ENCODE measurements at regions not wholly inside any gene's neighbourhood (a gene's known extent, or its start where the extent isn't known, plus 50 kb on each side); places are given as distances from the start of the nearest gene placed in this dataset.

DNA sequence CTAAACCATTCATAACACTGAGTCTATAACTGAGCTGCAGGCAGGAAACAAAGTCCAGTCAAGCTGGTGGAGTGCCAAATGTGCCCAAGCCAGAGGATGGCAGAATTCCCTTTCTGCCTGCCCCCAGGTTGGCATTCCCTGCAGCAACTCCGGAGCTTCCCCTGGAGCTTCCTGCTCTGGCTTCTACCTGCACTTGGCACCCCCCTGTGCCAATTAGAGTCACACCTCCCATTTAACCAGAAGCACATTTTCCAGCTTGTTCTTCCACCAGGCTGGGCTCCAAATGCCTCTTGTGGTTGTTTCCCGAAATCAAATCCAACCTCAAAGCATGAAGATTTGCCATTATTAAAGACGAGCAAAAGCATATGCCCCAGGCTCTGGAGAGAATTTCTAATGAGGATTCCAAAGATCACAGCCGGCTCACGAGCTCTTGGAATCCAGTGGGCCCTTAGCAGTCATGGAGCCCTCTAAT lies 294.5 kb downstream of the RRAGC start:
- ChIA-PET POLR2A (no interaction called here), CTCF (no interaction called here)
- no peak overlapping the region for H3K4me3 ChIP-seq (ENCODE audit: low read depth, low read length)
- DNase-seq (ENCODE audit: low read depth, low spot score): no peak
- TF ChIP-seq, protein P1, sequence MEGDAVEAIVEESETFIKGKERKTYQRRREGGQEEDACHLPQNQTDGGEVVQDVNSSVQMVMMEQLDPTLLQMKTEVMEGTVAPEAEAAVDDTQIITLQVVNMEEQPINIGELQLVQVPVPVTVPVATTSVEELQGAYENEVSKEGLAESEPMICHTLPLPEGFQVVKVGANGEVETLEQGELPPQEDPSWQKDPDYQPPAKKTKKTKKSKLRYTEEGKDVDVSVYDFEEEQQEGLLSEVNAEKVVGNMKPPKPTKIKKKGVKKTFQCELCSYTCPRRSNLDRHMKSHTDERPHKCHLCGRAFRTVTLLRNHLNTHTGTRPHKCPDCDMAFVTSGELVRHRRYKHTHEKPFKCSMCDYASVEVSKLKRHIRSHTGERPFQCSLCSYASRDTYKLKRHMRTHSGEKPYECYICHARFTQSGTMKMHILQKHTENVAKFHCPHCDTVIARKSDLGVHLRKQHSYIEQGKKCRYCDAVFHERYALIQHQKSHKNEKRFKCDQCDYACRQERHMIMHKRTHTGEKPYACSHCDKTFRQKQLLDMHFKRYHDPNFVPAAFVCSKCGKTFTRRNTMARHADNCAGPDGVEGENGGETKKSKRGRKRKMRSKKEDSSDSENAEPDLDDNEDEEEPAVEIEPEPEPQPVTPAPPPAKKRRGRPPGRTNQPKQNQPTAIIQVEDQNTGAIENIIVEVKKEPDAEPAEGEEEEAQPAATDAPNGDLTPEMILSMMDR (IDR thresholded peaks at IDR 0.05; ENCODE audit: insufficient read depth, low read length, missing control alignments): no peak

DNA sequence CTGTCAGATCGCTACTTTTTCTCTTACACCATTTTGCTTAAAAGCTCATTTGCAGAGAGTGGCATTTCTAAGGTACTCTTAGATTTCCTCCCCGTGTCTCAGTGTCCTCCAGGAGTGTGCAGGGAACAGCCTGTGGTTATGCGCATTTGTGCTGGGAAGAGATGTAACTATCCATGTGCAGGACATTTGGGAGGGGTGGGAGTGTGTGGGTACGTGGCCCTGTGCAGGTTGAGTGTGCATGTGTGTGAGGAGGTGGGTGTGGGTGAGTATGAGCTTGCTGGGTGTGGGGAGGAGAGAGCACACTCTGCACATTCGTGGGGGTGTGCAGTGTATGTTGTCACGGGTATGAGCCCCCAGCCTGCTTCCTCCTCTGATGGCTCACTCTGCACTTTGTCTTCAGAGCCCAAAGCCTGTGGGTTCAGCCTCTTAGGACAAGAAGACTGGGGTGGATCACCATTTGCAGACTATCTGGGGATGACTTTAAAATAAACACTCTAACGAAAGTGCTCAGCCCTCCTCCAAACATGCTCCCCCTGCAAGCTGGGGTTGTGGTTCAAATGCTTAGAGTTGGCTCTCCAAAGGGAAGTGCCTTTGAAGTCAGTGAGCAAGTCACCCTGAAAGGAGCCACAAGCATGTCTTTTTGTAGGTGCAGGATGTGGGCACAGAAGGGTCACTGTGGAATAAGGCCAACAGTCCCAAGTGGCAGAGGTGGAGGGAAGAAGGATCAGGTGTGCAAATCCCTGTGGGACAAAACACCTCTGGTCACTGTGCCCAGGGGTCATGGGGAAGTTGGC lies 295.4 kb downstream of the RRAGC start:
- DNase-seq (ENCODE audit: low read depth, low spot score): no peak
- no peak overlapping the region for H3K4me3 ChIP-seq (ENCODE audit: low read depth, low read length)
- CTCF ChIA-PET: no interaction called here
- TF ChIP-seq, protein P1 (IDR thresholded peaks at IDR 0.05; ENCODE audit: insufficient read depth, low read length, missing control alignments): no peak
- POLR2A ChIA-PET: no interaction called here

DNA sequence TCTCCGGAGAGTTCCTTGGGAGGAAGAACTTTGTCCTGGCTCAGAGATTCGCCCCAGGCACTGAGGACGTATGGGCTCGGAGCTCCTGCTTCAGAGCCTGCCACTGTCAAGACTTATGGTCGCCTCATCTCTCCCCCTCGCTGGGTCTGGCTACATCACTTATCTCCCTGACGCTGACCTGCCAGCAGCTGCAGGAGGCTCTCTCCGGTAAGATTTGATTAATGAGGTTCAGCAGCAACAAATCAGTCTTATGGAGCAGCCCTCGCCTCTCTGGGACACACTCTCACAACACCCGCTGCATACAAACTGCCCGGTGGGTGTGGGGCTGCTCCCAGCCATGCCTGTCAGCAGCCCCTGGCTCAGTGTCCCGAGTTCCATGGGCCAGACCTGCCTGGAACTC lies 297.8 kb downstream of the RRAGC start:
- ChIA-PET CTCF (no interaction called here), POLR2A (interaction anchor here (0.8 kb wide), 1 partner anchor 753 kb away, joined by 3 read pairs; no protein-coding TSS in a partner anchor)
- DNase-seq (ENCODE audit: low read depth, low spot score): no peak
- H3K4me3 ChIP-seq (ENCODE audit: low read depth, low read length): no peak overlapping the region
- TF ChIP-seq, protein P1 (IDR thresholded peaks at IDR 0.05; ENCODE audit: insufficient read depth, low read length, missing control alignments): no peak

DNA sequence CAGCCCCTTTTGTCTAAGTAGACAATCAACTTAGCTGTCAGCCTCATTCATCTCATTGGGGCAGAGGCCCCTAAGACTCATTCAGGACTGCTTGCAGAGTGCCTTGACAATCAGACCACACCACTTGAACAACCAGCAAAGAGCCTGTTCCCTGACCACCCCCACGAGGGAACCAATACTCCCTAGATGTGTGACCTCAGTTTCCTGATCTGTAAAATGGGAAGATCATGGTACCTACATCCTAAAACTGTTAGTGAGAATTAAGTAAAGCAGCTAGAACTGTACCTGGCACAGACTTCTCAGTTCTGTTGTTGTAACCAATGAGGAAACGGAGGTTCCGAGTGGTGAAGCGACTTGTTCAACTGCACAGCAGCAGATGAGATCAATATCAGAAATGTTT lies 298.5 kb downstream of the RRAGC start:
- ChIA-PET CTCF (no interaction called here), POLR2A (interaction anchor here (0.8 kb wide), 1 partner anchor 753 kb away, joined by 3 read pairs; no protein-coding TSS in a partner anchor)
- TF ChIP-seq, protein P1 (IDR thresholded peaks at IDR 0.05; ENCODE audit: insufficient read depth, low read length, missing control alignments): no peak
- no peak overlapping the region for H3K4me3 ChIP-seq (ENCODE audit: low read depth, low read length)
- no peak for DNase-seq (ENCODE audit: low read depth, low spot score)

DNA sequence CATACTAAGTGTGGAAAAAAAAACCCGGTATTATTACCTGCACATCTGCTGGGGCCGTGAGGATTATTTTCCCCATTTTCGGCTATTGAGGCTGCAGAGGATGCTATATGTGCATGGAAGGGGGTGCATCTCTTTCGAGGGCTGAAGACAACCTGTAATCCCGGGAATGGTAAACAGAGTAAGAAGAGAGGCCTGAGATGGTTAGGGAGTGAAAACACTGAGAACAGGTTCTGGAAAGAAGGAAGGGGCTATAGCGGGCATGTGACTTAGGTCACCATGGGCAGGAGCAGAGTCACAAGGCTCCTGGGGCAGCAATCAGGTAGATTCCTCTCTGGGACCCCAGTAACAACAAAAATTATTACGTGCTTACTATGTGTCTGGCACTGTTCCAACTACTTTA lies 299.1 kb downstream of the RRAGC start:
- ChIA-PET POLR2A (no interaction called here), CTCF (no interaction called here)
- no peak overlapping the region for H3K4me3 ChIP-seq (ENCODE audit: low read depth, low read length)
- no peak for DNase-seq (ENCODE audit: low read depth, low spot score)
- TF ChIP-seq, protein P1 (IDR thresholded peaks at IDR 0.05; ENCODE audit: insufficient read depth, low read length, missing control alignments): no peak

DNA sequence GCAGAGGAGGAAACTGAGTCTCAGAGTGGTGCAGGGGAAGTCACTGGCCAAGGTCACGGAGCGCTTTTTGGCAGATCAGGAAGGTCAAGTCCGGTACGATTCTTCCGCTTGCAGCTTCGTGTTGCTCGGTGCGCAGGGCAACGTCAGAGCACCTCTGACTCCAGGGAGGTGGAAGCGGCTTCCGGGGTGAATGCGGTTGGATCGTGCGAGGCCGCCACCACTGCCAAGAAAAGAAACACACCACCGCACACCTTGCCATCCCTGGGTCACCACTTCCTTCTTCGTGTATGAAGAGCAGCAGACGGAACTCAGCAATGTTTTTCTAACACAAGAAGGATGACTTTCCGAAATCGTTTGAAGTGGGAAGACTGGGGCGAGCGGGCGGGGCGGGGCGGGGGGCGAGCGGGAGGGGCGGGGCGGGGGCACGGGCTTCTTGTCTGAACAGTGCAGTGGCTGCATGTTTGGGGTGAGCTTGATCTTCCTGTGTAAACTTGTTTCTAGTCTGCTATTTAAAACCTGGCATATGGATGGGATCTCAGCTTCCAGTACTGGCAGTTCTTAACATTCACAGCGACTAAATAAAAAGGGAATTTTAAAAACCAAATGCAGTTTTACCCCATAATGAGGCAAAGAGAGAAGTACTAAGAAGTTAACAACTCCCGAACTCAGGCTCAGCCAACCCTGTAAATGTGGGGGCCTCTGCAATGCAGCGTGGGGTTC lies 300.0 kb downstream of the RRAGC start:
- H3K4me3 ChIP-seq (ENCODE audit: low read depth, low read length): no peak overlapping the region
- TF ChIP-seq, protein P1 (IDR thresholded peaks at IDR 0.05; ENCODE audit: insufficient read depth, low read length, missing control alignments): no peak
- ChIA-PET POLR2A (no interaction called here), CTCF (no interaction called here)
- DNase-seq (ENCODE audit: low read depth, low spot score): no peak
